ENCODE measurements at regions not wholly inside any gene's neighbourhood (a gene's known extent, or its start where the extent isn't known, plus 50 kb on each side); places are given as distances from the start of the nearest gene placed in this dataset.

- TF ChIP-seq ZNF274 (IDR thresholded peaks at IDR 0.05; ENCODE audit: low read length) (no peak), ZNF274 (tag by site-specific recombination; IDR thresholded peaks at IDR 0.05; ENCODE audit: borderline replicate concordance) (no peak), ZNF221 (tag by site-specific recombination; IDR thresholded peaks at IDR 0.05; ENCODE audit: borderline replicate concordance) (no peak), ZXDB (tag by site-specific recombination; IDR thresholded peaks at IDR 0.05) (no peak), ZBTB26 (tag by site-specific recombination; optimal IDR thresholded peaks at IDR 0.05) (no peak), ZNF292 (tag by site-specific recombination; IDR thresholded peaks at IDR 0.05; ENCODE audit: borderline replicate concordance, low read depth) (no peak), CTCF (tag by site-specific recombination; IDR thresholded peaks at IDR 0.05) (no peak), ZNF350 (tag by site-specific recombination; IDR thresholded peaks at IDR 0.05) (no peak), ZSCAN5A (tag by site-specific recombination; IDR thresholded peaks at IDR 0.05) (no peak), KLF16 (tag by site-specific recombination; IDR thresholded peaks at IDR 0.05) (no peak), ZNF138 (tag by site-specific recombination; IDR thresholded peaks at IDR 0.05; ENCODE audit: borderline replicate concordance) (no peak), MYNN (tag by site-specific recombination; IDR thresholded peaks at IDR 0.05; ENCODE audit: borderline replicate concordance) (no peak)
Observed at GRCh38 chrX:99761731-99762130, 648.3 kb downstream of the PCDH19 start.

All from HEK293 (cell line).